Activated CD8-positive, alpha-beta T cell treated with anti-CD3 and anti-CD28 coated beads, Interleukin-2, amount 10 ng/mL, durations not matched to agents 7 days and 5 days (primary cell): ENCODE measurements at regions not wholly inside any gene's neighbourhood (a gene's known extent, or its start where the extent isn't known, plus 50 kb on each side); places are given as distances from the start of the nearest gene placed in this dataset.

ENCODE experiments used
- ATAC-seq: fragments of 150-1000 bp; cut with Tn5 transposase; one replicate; pipeline ENCODE4 v1.10.0; 2021; ENCODE audit warnings: moderate library complexity
- CTCF ChIA-PET: fragments of 350-600 bp; sonication (Branson Sonifier 250); formaldehyde crosslinking; loops from one replicate; lab custom pipeline; 2021; ENCODE audit warnings: antibody characterized with exemption; lab: Charles Lee
- POLR2A ChIA-PET: fragments of 350-600 bp; sonication (Branson Sonifier 250); formaldehyde crosslinking; loops from one replicate; lab custom pipeline; 2021; ENCODE audit warnings: antibody characterized with exemption; lab: Charles Lee
- DNase-seq: peaks from one replicate; pipeline ENCODE4 v3.0.0-alpha.2; 2020
- H3K27ac Mint-ChIP-seq: one replicate; pipeline ENCODE4 v1.8.0; 2021; ENCODE audit warnings: mild to moderate bottlenecking, mixed read lengths
- H3K27me3 Mint-ChIP-seq: one replicate; pipeline ENCODE4 v1.8.0; 2021; ENCODE audit warnings: low read depth, mixed read lengths
- H3K36me3 Mint-ChIP-seq: one replicate; pipeline ENCODE4 v1.8.0; 2021; ENCODE audit warnings: low read depth, mixed read lengths
- H3K4me1 Mint-ChIP-seq: one replicate; pipeline ENCODE4 v1.8.0; 2021; ENCODE audit warnings: low read depth, mixed read lengths
- H3K4me3 Mint-ChIP-seq: one replicate; pipeline ENCODE4 v1.8.0; 2021; ENCODE audit warnings: mild to moderate bottlenecking, mixed read lengths
- H3K9me3 Mint-ChIP-seq: one replicate; pipeline ENCODE4 v1.8.0; 2022; ENCODE audit warnings: mixed read lengths; ENCODE audit not compliant: insufficient read depth

DNA sequence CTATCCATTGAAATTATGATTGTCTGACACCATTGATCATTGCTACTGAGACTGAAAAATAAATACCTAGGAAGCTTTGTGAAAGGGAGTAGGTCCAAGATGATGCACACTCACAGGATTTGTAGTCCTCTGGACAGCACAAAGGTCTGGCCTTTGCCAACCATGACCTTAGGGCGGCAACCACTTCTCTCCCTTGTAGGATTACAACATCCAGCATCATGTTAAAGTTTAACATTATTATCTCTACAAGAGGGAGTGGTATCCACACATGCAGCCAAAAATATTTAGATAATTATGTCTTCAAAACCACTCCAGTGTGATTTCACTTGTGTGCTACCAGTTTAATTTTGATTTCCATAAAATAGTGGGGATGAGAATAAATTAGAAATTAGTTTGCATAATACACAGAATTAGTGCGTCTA, 51.1 kb upstream of the NHSL1 start:
- ChIA-PET CTCF (no interaction called here), POLR2A (no interaction called here)
- Mint-ChIP-seq H3K27ac (no peak overlapping the region), H3K4me1 (peaks cover 17% of the 10 kb centered on the region), H3K9me3 (no peaks in the 10 kb centered on the region), H3K27me3 (peaks cover 26% of the 10 kb centered on the region), H3K4me3 (no peak overlapping the region), H3K36me3 (no peaks in the 10 kb centered on the region)
- ATAC-seq = no peak
- DNase-seq = no peak

DNA sequence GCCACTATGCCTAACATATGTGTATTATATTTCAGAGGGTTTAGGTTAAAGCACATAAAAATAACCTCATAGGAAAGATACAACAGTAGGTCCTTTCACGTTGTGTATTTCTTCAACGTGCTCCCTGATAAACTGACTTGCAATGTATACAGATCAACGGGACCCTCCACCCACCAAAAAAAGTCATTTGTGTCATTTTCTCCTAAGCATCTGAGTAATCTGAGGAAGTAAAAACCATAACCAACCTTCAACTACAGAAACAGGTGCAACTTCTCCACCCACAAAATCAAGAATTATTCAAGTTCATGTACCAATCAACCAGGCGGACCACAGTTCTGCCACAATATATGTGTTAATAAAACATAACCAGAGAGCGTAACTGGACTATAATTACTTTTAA, 54.9 kb upstream of the NHSL1 start:
- Mint-ChIP-seq H3K4me3 (no peak overlapping the region), H3K36me3 (no peaks in the 10 kb centered on the region), H3K27me3 (peaks cover 23% of the 10 kb centered on the region), H3K9me3 (no peaks in the 10 kb centered on the region), H3K4me1 (no peaks in the 10 kb centered on the region), H3K27ac (no peak overlapping the region)
- DNase-seq = no peak
- POLR2A ChIA-PET = no interaction called here
- CTCF ChIA-PET = interaction anchor here (1.0 kb wide), 1 partner anchor 125 kb away, joined by 3 read pairs; no protein-coding TSS in a partner anchor
- no peak for ATAC-seq

DNA sequence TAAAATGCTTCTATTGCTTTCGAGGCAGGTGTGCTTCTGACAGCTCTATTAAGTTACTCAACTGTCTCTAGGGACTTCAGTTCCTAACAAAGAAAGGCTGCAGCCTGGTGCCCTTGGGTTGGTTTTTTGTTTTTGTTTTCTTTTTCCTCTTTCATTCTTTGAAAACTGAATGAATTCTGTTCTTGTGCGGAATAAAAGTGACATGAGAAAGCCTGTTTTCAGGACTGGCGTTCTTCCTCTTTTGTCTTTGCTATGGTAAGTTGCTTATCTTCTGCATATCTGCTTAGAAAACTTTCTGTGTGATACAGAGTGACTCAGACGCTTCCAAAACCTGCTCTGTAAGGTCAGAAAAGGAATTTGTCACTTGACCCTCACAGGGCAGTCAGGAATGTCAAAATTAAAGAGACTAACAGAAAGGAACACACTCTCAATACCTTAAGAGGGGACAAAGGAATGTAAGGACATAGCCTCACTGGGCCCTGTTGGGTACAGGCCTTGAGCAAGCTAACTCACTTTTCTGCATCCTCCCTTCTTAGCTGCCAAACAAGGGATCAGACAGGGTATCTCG, 56.2 kb upstream of the NHSL1 start:
- no peak for ATAC-seq
- POLR2A ChIA-PET = interaction anchor here (0.9 kb wide), 1 partner anchor 8 kb away, joined by 3 read pairs; no protein-coding TSS in a partner anchor
- no peak for DNase-seq
- Mint-ChIP-seq H3K4me3 (no peak overlapping the region), H3K4me1 (no peaks in the 10 kb centered on the region), H3K36me3 (no peaks in the 10 kb centered on the region), H3K27ac (no peak overlapping the region), H3K27me3 (peaks cover 21% of the 10 kb centered on the region), H3K9me3 (no peaks in the 10 kb centered on the region)
- CTCF ChIA-PET = no interaction called here

DNA sequence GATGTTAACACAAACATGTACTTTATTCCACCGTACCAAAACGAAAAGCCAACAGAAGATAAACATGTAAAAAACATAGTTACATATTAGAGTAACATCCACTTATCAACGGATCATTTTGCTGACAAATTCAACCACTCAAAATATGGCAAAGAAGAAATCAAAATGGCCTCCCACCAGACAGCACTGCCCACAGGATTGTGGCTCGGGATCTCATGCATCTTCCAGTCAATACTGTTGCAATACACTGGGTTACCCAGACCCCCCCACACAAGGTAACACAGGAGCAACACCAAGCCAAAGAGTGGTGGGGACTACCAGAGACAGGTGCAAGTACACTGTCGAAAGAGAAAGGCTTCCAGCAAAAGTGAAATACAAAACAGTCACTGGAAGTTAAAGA, 57.9 kb upstream of the NHSL1 start:
- H3K4me3 Mint-ChIP-seq = no peak overlapping the region
- peaks cover 19% of the 10 kb centered on the region for H3K27me3 Mint-ChIP-seq
- ChIA-PET CTCF (no interaction called here), POLR2A (no interaction called here)
- no peak for DNase-seq
- H3K36me3 Mint-ChIP-seq = no peaks in the 10 kb centered on the region
- H3K4me1 Mint-ChIP-seq = no peaks in the 10 kb centered on the region
- no peak for ATAC-seq
- H3K27ac Mint-ChIP-seq = no peak overlapping the region
- no peaks in the 10 kb centered on the region for H3K9me3 Mint-ChIP-seq

DNA sequence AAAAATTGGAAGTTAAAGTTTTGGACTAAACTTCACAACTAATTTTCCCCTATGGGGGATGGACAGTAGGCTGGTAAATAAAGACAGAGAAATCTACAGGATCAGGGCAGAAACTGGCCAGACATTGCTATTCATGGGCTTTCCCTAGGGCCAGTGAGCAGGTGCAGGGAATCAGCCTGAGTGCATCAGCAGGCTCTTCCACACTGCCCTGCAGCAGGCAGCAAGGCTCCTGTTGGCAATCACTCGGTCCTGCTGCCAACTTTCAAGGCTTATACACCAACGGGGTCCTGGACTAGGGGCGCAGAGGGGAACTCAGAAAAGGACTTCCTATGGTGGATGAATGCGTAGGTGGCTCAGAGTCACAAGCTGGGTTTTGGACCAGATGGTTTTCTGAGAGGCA, 59.8 kb upstream of the NHSL1 start:
- no peaks in the 10 kb centered on the region for H3K9me3 Mint-ChIP-seq
- ChIA-PET CTCF (no interaction called here), POLR2A (no interaction called here)
- ATAC-seq = no peak
- no peak overlapping the region for H3K4me3 Mint-ChIP-seq
- peaks cover 23% of the 10 kb centered on the region for H3K27me3 Mint-ChIP-seq
- no peak for DNase-seq
- H3K36me3 Mint-ChIP-seq = no peaks in the 10 kb centered on the region
- no peak overlapping the region for H3K27ac Mint-ChIP-seq
- H3K4me1 Mint-ChIP-seq = no peaks in the 10 kb centered on the region

DNA sequence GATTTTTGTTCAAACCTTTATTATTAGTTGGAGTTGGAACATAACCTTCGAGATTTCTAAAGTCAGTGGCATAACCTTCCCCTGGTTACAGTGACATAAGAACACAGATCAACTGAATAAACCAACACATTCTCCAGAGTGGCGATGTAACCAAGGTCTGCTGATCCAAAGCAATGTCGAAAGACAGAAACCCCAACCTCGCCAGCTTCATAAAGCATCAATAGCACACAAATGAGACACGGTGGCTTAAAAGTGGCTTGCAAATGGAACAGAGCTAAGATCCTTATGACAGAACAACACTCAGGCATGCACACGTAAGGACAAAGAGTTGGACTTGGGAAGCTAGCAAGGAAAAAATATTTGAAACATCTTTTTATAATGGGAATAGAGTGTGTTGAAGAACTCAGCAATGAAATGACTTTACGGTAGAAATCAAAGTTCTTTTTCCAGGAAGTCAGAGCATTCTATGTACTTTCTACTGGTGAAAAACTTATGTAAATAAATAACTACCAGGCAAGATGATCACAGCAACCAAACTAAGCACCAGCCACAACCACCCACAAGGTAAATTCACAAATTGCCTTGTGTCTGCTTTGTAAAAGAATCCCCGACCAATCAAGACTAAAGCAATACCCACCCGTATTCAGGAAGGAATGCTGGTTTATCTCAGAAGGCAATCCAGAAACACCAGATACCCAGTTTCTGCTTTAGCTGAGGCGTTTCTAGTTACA, 61.0 kb upstream of the NHSL1 start:
- H3K9me3 Mint-ChIP-seq = no peaks in the 10 kb centered on the region
- peaks cover 25% of the 10 kb centered on the region for H3K27me3 Mint-ChIP-seq
- POLR2A ChIA-PET = no interaction called here
- ATAC-seq = no peak
- no peaks in the 10 kb centered on the region for H3K36me3 Mint-ChIP-seq
- H3K4me3 Mint-ChIP-seq = no peak overlapping the region
- CTCF ChIA-PET = no interaction called here
- H3K4me1 Mint-ChIP-seq = no peaks in the 10 kb centered on the region
- no peak for DNase-seq
- no peak overlapping the region for H3K27ac Mint-ChIP-seq

DNA sequence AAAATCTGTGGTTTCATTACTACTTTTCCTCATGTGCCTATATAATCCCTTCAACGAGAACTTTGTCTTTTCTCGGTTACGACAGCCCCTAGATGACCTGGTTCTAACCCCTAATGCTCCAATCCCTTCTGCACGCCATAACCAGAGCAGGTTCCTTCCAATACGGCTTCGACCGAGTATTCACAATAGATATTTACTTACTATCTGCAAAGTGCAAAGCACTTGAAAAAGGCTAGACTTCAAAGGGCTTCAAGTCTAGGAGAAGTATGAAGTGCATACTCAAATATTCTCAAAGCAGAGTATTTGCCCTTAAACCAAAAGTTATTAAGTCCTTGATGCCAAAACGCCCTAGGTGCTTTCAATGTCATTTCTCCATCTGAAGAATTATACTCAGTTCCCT, 63.4 kb upstream of the NHSL1 start:
- H3K4me1 Mint-ChIP-seq = no peaks in the 10 kb centered on the region
- H3K27me3 Mint-ChIP-seq = peaks cover 24% of the 10 kb centered on the region
- no peaks in the 10 kb centered on the region for H3K36me3 Mint-ChIP-seq
- ATAC-seq = no peak
- CTCF ChIA-PET = no interaction called here
- no peak overlapping the region for H3K27ac Mint-ChIP-seq
- no peak for DNase-seq
- H3K9me3 Mint-ChIP-seq = no peaks in the 10 kb centered on the region
- POLR2A ChIA-PET = no interaction called here
- no peak overlapping the region for H3K4me3 Mint-ChIP-seq

DNA sequence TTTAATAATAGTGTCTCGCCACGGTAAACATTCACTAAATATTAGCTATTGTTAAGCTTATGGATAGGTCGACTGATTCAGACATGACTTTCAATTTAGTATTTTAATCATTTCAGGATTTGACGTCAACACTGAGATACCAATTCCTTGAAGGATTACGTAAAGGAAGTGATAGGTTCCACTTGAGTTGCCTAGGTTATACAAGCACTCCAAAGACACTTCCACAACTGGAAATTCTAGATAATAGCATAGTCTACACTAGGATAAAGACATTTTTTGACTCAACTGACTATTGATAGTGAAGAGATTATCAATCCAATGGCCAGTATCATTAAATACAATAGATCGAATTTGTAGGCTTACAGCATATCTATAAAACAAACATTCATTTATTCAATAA, 63.9 kb upstream of the NHSL1 start:
- ChIA-PET POLR2A (interaction anchor here (1.0 kb wide), 1 partner anchor 8 kb away, joined by 3 read pairs; no protein-coding TSS in a partner anchor), CTCF (no interaction called here)
- H3K36me3 Mint-ChIP-seq = no peaks in the 10 kb centered on the region
- H3K4me1 Mint-ChIP-seq = no peaks in the 10 kb centered on the region
- ATAC-seq (no peak), DNase-seq (no peak)
- no peaks in the 10 kb centered on the region for H3K9me3 Mint-ChIP-seq
- H3K27ac Mint-ChIP-seq = no peak overlapping the region
- H3K4me3 Mint-ChIP-seq = no peak overlapping the region
- peaks cover 28% of the 10 kb centered on the region for H3K27me3 Mint-ChIP-seq

DNA sequence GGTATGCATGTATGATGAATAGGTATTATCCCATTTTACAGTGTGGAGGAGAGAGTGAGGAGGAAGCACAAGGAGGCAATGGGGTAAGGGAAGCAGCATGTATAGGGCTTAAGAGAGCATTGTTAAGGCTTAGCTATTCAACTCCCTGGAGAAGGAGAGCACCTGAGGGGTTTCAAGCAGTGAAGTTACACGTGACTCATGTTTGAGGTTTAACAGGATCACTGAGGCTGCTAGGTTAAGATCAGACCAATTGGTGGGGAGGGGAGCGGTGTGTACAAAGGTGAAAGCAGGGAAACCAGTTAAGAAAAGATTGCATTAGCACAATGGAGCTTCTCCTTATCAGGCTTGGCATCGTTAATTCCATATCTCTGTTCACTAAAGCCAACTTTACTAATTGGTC, 64.4 kb upstream of the NHSL1 start:
- Mint-ChIP-seq H3K27ac (no peak overlapping the region), H3K4me1 (no peaks in the 10 kb centered on the region), H3K36me3 (no peaks in the 10 kb centered on the region), H3K9me3 (no peaks in the 10 kb centered on the region), H3K27me3 (peaks cover 29% of the 10 kb centered on the region), H3K4me3 (no peak overlapping the region)
- CTCF ChIA-PET = no interaction called here
- POLR2A ChIA-PET = interaction anchor here (1.0 kb wide), 1 partner anchor 9 kb away, joined by 3 read pairs; no protein-coding TSS in a partner anchor
- DNase-seq = no peak
- no peak for ATAC-seq

DNA sequence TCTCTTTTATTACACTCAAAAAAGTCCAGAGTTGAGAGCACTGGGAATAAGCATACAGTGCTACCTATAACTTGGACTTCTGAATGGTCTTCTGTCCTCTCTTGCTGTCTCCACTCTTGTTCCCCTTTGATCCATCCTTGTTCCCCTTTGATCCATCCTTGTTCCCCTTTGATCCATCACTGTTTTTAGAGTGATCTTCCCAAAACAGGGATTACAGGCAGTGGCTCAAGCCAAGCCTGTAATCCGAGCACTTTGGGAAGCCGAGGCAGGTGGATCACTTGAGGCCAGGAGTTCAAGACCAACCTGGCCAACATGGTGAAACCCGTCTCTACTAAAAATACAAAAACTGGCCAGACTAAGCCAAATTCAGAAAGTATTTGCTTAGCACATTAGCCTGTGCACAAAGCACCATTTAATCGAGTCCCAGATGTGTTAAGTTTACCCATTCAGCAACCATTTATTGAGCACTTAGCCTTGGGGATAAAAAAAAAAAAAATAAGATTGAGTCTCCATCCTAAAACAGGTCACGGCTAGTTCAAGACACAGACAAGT, 65.0 kb upstream of the NHSL1 start:
- DNase-seq = no peak
- Mint-ChIP-seq H3K36me3 (no peaks in the 10 kb centered on the region), H3K9me3 (no peaks in the 10 kb centered on the region), H3K4me1 (no peaks in the 10 kb centered on the region), H3K4me3 (no peak overlapping the region), H3K27me3 (peaks cover 29% of the 10 kb centered on the region), H3K27ac (no peak overlapping the region)
- ChIA-PET POLR2A (interaction anchor here (0.6 to 1.0 kb wide), 2 partner anchors 9 to 68 kb away, joined by 3 read pairs; no protein-coding TSS in a partner anchor), CTCF (no interaction called here)
- ATAC-seq = no peak

DNA sequence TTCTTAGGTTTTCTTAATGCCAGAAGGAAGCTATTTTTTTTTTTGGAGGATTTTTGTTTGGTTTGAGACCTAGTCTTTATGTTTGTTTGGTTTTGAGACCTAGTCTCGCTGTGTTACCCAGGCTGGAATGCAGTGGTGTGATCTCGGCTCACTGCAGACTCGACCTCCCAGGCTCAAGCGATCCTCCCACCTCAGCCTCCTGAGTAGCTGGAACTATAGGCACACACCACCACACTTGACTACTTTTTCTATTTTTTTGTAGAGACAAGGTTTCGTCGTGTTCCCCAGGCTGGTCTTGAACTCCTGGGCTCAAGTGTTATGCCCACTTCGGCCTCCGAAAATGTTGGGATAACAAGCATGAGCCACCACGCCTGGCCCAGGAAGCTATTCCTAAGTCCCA, 67.8 kb upstream of the NHSL1 start:
- ChIA-PET POLR2A (no interaction called here), CTCF (interaction anchor here (1.0 kb wide), 1 partner anchor 8 kb away, joined by 3 read pairs; no protein-coding TSS in a partner anchor)
- H3K27me3 Mint-ChIP-seq = peaks cover 23% of the 10 kb centered on the region
- no peak overlapping the region for H3K4me3 Mint-ChIP-seq
- ATAC-seq (no peak), DNase-seq (no peak)
- no peak overlapping the region for H3K27ac Mint-ChIP-seq
- no peaks in the 10 kb centered on the region for H3K9me3 Mint-ChIP-seq
- H3K4me1 Mint-ChIP-seq = no peaks in the 10 kb centered on the region
- H3K36me3 Mint-ChIP-seq = no peaks in the 10 kb centered on the region

DNA sequence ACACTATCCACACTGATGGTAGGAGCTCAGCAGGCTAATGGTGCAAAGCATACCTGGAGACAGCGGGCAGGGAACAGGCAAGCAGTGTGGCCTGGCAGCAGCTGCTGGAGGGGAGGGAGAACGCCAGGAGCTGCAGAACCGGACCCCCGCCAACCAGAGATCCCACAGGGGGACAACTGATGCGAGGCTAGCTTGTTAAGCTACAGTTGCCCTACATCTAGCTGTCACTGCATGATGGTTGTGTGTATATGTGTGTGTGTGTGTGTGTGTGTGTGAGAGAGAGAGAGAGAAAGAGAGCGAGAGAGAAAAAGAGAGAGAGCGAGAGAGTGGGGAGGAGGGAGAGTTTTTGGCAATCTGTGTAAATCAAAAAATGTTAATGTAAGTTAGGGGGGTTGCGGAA, 69.7 kb upstream of the NHSL1 start:
- POLR2A ChIA-PET = no interaction called here
- Mint-ChIP-seq H3K36me3 (no peaks in the 10 kb centered on the region), H3K9me3 (no peaks in the 10 kb centered on the region), H3K4me3 (no peak overlapping the region), H3K27ac (no peak overlapping the region), H3K27me3 (peaks cover 24% of the 10 kb centered on the region), H3K4me1 (no peaks in the 10 kb centered on the region)
- CTCF ChIA-PET = interaction anchor here (1.4 kb wide), 1 partner anchor 20 kb away, joined by 5 read pairs; no protein-coding TSS in a partner anchor
- no peak for ATAC-seq
- DNase-seq = no peak
